Lung (tissue), 11 donors: ENCODE measurements at regions not wholly inside any gene's neighbourhood (a gene's known extent, or its start where the extent isn't known, plus 50 kb on each side); places are given as distances from the start of the nearest gene placed in this dataset.

Source experiments
- ATAC-seq: fragments of 200-7000 bp; cut with Tn5 transposase; one replicate; pipeline ENCODE4 v1.9.1; 2020; ENCODE audit warnings: moderate number of reproducible peaks; ENCODE audit not compliant: insufficient read depth, low FRiP score
- DNase-seq, 3 donors: peaks; one replicate each; pipeline ENCODE4 v3.0.0-alpha.2; 2013 to 2017
- H3K27ac ChIP-seq, 2 donors: one replicate each; pipeline ENCODE4 v1.5.1; 2013; ENCODE audit warnings: mild to moderate bottlenecking in 2 of 2, moderate library complexity in 2 of 2, control low read depth in 1 of 2, inconsistent platforms in 1 of 2, low read depth in 1 of 2, low read length in 1 of 2
- H3K27me3 ChIP-seq, 3 donors: one replicate each; pipeline ENCODE4 v1.5.1; 2013; ENCODE audit warnings: low read length in 2 of 3; ENCODE audit not compliant: control insufficient read depth in 3 of 3, insufficient read depth in 3 of 3
- H3K36me3 ChIP-seq, 4 donors: one replicate each; pipeline ENCODE4 v1.5.1; 2013; ENCODE audit warnings: low read length in 4 of 4, mild to moderate bottlenecking in 1 of 4, moderate library complexity in 1 of 4; ENCODE audit not compliant: control insufficient read depth in 4 of 4, insufficient read depth in 4 of 4
- H3K4me1 ChIP-seq, 5 donors: one replicate each; pipeline ENCODE4 v1.5.1; 2013; ENCODE audit warnings: low read length in 5 of 5, mild to moderate bottlenecking in 2 of 5, moderate library complexity in 1 of 5; ENCODE audit not compliant: control insufficient read depth in 5 of 5, insufficient read depth in 5 of 5
- H3K4me3 ChIP-seq: one replicate; pipeline ENCODE4 v1.5.1; 2013; ENCODE audit warnings: mild to moderate bottlenecking, control low read depth, moderate library complexity
- H3K9ac ChIP-seq, 2 donors: one replicate each; pipeline ENCODE4 v1.5.1; 2013; ENCODE audit warnings: low read length in 2 of 2, control low read depth in 1 of 2; ENCODE audit not compliant: insufficient read depth in 1 of 2
- H3K9me3 ChIP-seq, 4 donors: one replicate each; pipeline ENCODE4 v1.5.1; 2013; ENCODE audit warnings: low read length in 3 of 4, mild to moderate bottlenecking in 1 of 4, moderate library complexity in 1 of 4; ENCODE audit not compliant: control insufficient read depth in 4 of 4, insufficient read depth in 3 of 4
- WGBS, 2 donors: extraction: QIAGEN DNeasy Blood & Tissue Kit; methylation state at CpG; one replicate each; pipeline ENCODE4 v1.1.7; 2013; 5-methylcytosine and 5-hydroxymethylcytosine counted together
- TF ChIP-seq, protein P1 (sequence below): IDR thresholded peaks from 2 replicates; pipeline ENCODE4 v1.5.1; 2012; ENCODE audit warnings: mild to moderate bottlenecking; ENCODE audit errors: control extremely low read depth, extremely low read depth
- donor health status: control.
- donor health status: control.
- donor health status: Bipolar disorder and iron deficiency.
- donor health status: healthy.
- donor health status: DM: yes; HTN: yes; CAD: no.

DNA sequence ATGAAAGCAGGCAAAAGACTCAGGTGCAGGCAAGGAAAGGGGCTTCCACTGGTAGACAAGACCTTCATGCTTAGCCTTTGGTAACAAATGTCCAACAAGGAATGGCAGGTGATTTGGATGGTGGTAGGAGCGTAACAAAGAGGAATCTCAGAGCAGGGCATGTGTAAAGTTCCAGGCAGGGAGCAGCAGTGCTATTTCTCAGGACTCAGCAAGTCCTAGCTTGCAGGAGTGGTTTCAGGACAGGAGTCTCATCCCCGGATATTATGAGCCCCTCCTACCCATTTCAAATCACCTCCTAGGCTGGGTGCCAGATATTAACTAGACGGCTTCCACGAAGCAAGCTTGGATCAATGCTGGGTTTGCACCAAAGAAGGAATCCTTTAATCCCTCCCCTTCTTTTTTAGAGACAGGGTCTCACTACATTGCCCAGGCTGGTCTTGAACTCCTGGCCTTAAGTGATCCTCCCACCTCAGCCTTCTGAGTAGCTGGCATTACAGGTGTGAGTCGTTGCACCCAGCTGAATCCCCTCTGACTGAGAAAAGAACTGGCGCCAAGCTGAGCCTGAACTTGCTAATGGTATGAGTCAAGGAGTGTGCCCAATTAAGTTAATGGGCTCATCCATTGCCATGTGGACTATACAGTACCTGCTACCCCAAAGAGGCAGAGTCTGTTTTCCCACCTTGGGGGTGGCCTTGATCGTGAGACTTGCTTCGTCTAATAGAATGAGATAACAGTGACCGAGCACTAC, 190.3 kb downstream of the ARL4C start:
- TF ChIP-seq, protein P1, sequence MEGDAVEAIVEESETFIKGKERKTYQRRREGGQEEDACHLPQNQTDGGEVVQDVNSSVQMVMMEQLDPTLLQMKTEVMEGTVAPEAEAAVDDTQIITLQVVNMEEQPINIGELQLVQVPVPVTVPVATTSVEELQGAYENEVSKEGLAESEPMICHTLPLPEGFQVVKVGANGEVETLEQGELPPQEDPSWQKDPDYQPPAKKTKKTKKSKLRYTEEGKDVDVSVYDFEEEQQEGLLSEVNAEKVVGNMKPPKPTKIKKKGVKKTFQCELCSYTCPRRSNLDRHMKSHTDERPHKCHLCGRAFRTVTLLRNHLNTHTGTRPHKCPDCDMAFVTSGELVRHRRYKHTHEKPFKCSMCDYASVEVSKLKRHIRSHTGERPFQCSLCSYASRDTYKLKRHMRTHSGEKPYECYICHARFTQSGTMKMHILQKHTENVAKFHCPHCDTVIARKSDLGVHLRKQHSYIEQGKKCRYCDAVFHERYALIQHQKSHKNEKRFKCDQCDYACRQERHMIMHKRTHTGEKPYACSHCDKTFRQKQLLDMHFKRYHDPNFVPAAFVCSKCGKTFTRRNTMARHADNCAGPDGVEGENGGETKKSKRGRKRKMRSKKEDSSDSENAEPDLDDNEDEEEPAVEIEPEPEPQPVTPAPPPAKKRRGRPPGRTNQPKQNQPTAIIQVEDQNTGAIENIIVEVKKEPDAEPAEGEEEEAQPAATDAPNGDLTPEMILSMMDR = no peak
- H3K27me3 ChIP-seq = no peaks in the 10 kb centered on the region
- DNase-seq (no peak), ATAC-seq (no peak)
- H3K4me3 ChIP-seq = no peak overlapping the region
- 92 to 96% methylated on average over 9 of the region's 9 CpGs for WGBS, 2 donors
- no peaks in the 10 kb centered on the region for H3K36me3 ChIP-seq
- peaks cover 0 to 2% (median 0%) of the 10 kb centered on the region in 5 donors for H3K4me1 ChIP-seq
- no peak overlapping the region for H3K27ac ChIP-seq
- no peak overlapping the region for H3K9ac ChIP-seq
- H3K9me3 ChIP-seq = no peaks in the 10 kb centered on the region

DNA sequence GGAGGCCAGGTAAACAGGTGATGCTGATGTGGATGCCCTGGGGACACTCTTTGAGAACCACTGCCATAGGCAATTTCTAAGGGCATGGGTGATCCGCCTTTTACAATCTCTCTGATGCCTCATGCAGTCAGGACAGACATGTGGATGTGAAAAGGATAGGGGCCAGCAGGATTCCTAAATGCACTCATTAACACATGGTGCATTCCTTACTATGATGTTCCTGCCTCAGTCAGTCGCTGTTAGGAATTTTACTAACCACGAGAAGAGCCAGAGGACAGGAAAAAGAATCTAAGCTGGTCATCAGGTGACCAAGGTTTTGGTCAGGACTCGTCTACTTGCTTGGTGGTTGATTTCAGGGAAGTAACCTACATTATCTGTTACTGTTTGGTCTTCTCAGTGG, 191.0 kb downstream of the ARL4C start:
- no peak overlapping the region for H3K27ac ChIP-seq
- WGBS, 2 donors = 80 to 81% methylated on average over 4 of the region's 4 CpGs
- H3K9ac ChIP-seq = no peak overlapping the region
- no peaks in the 10 kb centered on the region for H3K36me3 ChIP-seq
- TF ChIP-seq, protein P1 = no peak
- H3K4me3 ChIP-seq = no peak overlapping the region
- H3K4me1 ChIP-seq = peaks cover 0 to 10% (median 4%) of the 10 kb centered on the region in 5 donors
- no peak for ATAC-seq
- no peaks in the 10 kb centered on the region for H3K27me3 ChIP-seq
- H3K9me3 ChIP-seq = no peaks in the 10 kb centered on the region
- no peak for DNase-seq

DNA sequence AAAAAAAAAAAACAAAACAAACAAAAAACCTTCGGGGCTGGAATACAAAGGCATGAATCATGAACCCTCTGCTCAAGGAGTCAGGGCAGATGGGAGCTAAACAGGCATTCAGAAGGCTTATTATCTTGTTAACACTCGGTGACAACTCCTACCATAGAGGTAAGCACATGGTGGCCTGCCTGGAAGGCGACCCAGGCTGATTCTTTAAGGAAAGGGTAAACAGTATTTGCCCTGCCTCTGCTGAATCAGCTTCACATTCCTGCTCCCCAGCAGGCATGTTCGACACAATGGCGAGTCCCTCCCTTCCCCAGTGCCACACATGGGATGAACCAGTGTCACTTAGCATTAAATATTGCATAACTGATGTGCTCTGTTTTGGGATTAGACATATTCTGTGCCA, 191.9 kb downstream of the ARL4C start:
- ATAC-seq = no peak
- DNase-seq = no peak
- TF ChIP-seq, protein P1 = no peak
- Histone ChIP-seq H3K27ac (no peak overlapping the region), H3K4me3 (no peak overlapping the region), H3K27me3 (no peaks in the 10 kb centered on the region), H3K9ac (no peak overlapping the region), H3K9me3 (no peaks in the 10 kb centered on the region), H3K36me3 (no peaks in the 10 kb centered on the region), H3K4me1 (peaks cover 0 to 17% (median 6%) of the 10 kb centered on the region in 5 donors)
- 57 to 63% methylated on average over 5 of the region's 5 CpGs for WGBS, 2 donors

DNA sequence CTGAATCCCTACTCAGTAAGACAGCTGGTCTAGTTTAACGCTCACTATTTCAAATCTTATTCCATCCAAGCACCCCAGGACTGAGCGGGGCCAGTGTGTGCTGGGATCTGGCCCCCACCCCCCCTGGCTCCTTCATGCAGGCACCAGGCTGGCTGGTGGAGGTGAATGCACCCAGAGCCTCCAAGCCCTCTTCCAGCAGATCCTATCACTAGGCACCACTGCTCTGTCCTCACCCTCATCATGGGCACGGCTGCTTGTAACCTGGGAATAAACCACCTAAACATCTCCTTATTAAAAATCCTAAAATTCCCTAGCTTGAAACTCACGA, 194.3 kb downstream of the ARL4C start:
- H3K27ac ChIP-seq = no peak overlapping the region
- ATAC-seq = no peak
- no peaks in the 10 kb centered on the region for H3K36me3 ChIP-seq
- H3K4me1 ChIP-seq = peaks cover 0 to 17% (median 6%) of the 10 kb centered on the region in 5 donors
- H3K9ac ChIP-seq = no peak overlapping the region
- TF ChIP-seq, protein P1 = no peak
- no peak overlapping the region for H3K4me3 ChIP-seq
- DNase-seq = no peak
- H3K9me3 ChIP-seq = no peaks in the 10 kb centered on the region
- no peaks in the 10 kb centered on the region for H3K27me3 ChIP-seq
- WGBS, 2 donors = 83 to 95% methylated on average over 4 of the region's 4 CpGs
